ENCODE measurements at regions not wholly inside any gene's neighbourhood (a gene's known extent, or its start where the extent isn't known, plus 50 kb on each side); places are given as distances from the start of the nearest gene placed in this dataset.

- TF ChIP-seq TAF1 (conservative IDR thresholded peaks at IDR 0.05) (no peak), SP1 (IDR thresholded peaks at IDR 0.05) (no peak), CTCF (IDR thresholded peaks at IDR 0.05; ENCODE audit: low read depth, low read length, missing input control) (no peak), ZBTB33 (IDR thresholded peaks at IDR 0.05) (no peak)
Observed at GRCh38 chr10:2036209-2036608, 298.9 kb upstream of the ADARB2 start.
